Muscle of back (tissue), 3 donors: ENCODE measurements at regions not wholly inside any gene's neighbourhood (a gene's known extent, or its start where the extent isn't known, plus 50 kb on each side); places are given as distances from the start of the nearest gene placed in this dataset.
"Not testable (repeated sequence)": the region's sequence is repeated elsewhere in the genome, so short reads cannot be mapped to it uniquely, and the experiment has no call there.

Source experiments
- DNase-seq, 3 donors: peaks; one replicate each; pipeline versions ENCODE4 v3.0.0 to v3.0.0-alpha.2; 2013

DNA sequence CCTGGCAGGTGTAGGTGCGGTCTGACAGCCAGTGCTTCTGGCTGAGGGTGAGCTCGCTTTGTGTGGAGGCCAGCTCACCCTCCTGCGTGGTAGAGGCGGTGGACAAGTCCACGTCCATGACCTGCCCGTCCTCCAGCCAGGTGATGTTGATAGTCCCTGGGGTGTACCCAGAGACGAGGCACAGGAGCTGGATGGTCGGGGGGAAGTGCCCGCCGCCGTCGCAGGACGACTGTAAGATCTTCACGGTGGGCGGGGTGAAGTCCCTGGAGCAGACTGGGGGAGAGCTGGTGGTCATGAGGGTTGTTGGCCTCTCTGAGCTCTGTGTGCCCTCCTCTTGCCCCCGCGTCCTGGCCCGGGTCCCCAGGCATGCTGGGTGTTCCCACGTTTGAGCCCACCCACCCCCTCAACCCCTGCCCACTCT is 74.6 kb downstream of the TMEM121 start:
- no peak for DNase-seq

GRCh38 chr14:105601360-105602242 is 75.2 kb downstream of the TMEM121 start:
- no peak for DNase-seq

DNA sequence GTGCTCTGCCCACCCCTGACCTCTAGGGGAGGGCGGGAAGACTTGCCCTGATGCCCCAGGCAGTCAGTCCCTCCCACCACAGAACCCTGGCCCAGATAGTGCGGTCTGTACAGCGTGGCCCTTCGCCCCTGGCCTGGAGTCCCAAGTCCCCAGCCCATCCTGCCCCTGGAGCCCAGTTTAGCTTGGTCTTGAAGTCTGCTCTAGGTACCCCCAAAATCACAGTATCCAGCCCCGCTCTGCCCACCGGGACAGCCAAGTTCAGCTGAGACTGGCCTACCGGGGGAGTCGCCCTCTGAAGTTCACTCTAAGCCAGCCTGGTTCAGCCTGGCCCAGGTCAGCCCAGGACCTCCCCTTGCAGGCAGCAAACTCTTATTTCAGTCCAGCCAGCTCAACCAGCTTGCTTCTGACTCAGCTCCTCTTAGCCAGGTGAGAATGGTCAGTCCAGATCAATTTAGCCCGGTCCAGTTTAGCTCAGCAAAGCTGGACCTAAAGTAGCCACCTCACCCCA is 75.9 kb downstream of the TMEM121 start:
- DNase-seq: no peak

DNA sequence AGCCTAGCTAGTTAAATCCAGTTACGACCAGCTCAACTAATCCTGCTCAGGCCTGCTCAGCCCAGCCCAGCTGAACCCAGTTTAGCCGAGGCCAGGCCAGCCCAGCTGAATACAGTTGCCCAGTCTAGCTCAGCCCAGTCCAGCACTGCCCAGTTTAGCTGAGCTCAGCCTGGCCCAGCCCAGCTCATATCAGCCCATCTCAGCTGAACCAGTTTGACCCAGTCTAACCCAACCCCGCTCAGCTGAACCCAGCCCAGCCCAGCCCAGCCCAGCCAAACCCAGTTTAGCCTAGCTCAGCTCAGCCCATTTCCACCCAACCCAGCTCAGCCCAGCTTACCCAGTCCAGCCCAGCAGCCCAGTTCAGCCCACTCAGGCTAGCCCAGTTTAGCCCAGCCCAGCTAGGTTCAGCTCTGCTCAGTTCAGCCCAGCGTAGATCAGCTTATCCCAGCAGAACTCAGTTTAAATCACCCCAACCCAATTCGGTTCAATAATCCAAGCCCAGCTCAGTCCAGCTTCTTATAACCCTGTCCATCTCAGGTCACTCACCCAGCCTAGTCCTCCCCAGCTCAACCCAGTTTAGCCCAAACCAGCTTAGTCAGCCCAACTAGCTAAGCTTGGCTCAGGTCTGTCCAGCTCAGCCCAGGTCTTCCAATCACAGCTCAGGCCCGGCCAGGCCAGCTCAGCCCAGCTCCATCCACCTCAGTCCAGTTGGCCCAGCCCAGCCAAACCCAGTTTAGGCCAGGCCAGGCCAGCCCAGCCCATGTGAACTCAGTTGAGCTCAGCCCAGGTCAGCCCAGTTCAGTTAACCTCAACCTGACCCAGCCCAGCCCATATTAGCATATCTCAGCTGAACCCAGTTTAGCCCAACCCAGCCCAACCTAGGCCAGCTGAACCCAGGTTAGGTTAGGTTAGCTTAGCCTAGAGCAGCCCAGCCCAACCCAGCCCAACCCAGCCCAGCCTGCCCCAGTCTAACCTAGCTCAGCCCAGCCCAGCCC is 76.7 kb downstream of the TMEM121 start:
- no peak for DNase-seq

GRCh38 chr14:105604531-105605463 is 78.4 kb downstream of the TMEM121 start:
- not testable (repeated sequence) for DNase-seq

DNA sequence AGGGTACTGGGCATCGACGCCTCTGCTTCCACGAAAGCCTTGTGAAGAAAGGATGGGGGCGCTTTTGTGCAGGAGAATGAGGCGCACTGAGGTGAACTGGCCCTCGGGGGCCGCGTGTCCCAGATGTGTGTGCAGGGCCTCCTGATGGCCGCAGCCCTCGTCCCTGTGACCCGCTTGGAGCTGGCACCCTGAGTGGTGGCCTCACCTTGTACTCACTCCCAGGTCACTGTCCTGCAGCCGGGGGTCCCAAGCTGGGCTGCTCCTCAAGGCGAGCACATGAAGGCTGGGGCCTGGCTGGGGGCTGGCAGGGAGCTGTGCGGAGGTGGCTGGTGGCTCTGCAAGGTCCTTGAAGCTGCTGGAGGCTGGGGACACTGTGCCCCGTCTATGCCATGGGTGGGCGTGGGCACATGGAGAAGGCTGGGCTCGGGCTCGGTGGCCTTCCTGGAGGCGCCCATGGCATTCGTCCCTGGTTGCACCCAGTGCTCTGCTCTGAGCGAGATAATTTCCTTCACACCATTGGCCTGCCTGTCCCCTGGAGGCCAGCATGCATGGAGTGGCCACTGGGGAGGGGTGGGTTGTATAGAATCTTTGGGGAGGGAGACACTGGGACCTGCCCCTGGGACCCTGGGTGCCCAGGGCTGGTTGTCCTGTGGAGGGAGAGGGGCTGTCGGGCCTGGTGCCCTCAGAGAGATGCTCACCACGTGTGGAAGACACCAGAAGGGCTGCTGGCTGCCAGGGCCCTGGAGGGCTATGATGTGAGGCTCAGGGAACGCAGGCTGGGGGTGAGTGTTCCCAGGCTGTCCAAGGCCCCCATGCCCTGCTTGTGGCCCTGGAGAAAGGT is 79.3 kb downstream of the TMEM121 start:
- DNase-seq: no peak

GRCh38 chr14:105606305-105606975 is 80.1 kb downstream of the TMEM121 start:
- DNase-seq: not testable (repeated sequence)

DNA sequence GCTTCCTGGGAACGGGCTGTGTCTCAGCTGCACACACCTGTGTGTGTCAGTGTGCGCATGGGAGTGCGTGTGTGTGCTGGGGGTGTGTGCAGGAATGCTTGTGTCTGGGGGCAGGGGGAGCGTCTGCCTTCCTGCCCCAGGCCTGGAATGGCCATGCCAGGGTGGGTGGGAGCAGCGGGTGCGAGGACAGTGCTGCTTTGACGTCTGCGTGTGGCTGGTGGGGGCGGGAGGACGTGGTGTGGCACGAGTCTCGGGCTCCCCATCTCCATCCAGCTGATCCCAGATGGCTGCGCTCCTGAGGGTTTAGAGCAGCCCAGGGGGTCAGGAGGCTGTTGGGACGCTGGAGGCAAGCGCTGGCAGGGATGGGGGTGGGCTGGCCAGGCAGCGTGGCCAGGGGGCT is 80.6 kb downstream of the TMEM121 start:
- not testable (repeated sequence) for DNase-seq

DNA sequence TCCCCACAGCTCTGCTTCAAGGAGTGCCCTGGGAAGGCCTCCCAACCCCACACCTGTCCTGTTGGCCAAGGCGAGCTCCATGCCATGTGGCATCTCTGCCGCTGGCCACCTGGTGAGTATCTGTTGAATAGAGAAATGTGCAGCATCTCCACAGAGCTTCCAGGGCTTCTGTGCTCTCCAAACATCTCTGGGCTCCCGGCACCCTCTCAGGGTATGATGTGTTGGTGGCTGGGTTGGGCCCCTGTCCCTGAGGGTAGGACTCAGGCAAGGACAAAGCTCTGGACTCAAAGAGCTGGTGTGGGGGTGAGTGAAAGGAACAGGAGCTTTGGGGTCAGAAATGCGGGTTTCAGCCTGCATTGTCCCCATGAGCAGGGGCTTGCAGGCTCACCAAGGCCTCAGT is 88.6 kb downstream of the TMEM121 start:
- DNase-seq: not testable (repeated sequence)

DNA sequence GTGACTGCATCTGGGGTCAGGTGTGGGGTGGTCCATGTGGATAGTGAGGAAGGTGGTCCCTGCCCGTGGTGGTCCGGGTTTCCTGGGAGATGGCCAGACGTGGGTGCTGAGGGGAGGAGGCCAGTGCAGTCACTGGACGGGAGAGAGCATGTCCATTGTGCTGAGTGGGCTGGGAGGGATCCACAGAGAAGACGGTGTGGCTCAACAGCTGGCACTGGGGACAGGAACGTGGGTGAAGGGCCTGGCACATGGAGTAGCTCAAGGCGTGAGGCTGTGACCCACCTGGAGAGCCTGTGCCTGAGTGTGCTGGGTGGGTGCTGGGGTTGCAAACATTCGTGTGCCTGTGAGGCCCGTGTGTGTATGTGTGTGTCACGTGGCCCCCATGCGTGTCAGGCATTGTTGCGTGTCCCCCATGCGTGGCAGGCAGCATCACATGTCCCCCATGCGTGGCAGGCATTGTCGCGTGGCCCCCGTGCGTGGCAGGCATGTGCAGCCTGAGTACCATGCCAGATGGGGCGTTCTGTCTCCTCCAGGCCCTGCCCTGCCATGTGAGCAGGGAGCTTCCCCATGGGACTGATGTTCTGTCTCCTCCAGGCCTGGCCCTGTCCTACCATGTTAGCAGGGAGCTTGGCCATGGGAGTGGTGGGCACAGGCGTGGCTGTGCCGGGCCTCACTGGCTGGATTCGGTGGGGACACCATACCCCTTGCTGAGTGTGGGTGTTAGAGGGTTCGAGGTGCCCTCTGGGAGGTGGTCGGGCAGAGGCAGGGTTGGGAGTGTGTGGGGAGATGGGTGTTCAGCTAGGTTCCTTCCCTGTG is 89.8 kb downstream of the TMEM121 start:
- not testable (repeated sequence) for DNase-seq

- DNase-seq: no peak
Observed at GRCh38 chr14:105616802-105617192, 90.4 kb downstream of the TMEM121 start.

DNA sequence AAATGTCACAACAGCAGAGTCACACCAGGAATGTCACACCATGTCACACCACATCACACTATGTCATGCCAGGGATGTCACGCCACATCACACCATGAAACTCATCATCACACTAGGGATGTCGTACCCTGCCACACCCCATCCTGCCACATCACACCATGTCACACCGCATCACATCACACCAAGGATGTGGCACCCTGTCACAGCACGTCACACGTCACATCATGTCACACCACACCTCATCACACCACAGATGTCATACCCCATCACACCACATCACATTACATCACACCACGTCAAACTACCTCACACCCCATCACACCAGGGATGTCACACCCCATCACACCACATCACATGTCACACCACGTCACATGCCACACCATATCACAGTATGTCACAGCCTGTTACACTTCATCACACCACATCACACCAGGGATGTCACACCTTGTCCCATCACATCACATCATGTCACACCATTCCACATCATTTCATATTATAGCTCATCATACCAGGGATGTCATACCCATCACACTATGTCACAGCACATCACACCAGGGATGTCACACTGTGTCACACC is 90.9 kb downstream of the TMEM121 start:
- no peak for DNase-seq

DNA sequence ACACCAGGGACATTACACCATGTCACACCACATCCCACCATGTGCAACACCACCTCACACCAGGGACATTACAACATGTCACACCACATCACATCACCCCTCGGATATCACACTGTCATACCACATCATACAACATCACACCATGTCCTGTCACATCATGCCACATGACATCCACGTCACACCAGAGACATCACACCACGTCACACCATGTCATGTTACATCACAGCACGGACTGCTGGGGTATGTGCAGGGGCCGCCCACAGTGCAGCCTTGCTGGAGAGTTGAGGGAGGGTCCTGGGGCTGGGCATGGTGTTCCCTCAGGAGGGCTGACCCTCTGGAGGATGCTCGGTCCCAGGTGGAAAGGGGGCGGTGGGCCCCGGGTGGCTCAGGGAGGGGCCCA is 91.4 kb downstream of the TMEM121 start:
- not testable (repeated sequence) for DNase-seq

DNA sequence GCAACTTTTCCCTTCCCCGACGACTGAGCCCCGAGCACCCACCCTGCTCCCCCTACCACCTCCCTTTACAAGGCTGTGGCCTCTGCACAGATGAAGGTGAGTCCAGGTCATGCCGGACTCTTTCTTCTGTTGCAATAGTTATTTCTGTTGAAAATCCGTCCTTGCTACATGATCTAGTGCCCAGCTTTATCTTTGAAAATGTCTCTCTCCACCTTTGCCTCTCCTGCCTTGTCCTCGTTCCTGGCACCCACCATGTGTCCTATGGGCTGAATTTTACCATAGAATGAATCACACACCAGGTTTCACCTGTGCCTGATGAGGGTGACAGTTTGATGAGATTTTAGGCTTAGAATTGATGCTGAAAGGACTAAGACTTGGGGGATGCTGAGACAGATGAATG is 92.9 kb downstream of the TMEM121 start:
- not testable (repeated sequence) for DNase-seq

GRCh38 chr14:105620178-105620864 is 93.9 kb downstream of the TMEM121 start:
- DNase-seq: not testable (repeated sequence)

GRCh38 chr14:105620865-105621471 is 94.6 kb downstream of the TMEM121 start:
- DNase-seq: not testable (repeated sequence)
